ENCODE measurements at regions not wholly inside any gene's neighbourhood (a gene's known extent, or its start where the extent isn't known, plus 50 kb on each side); places are given as distances from the start of the nearest gene placed in this dataset.

GRCh38 chr5:57659886-57660285, 177.3 kb upstream of the ACTBL2 start:
- TF ChIP-seq CTCF (IDR thresholded peaks at IDR 0.05) (no peak), POLR2AphosphoS5 (IDR thresholded peaks at IDR 0.05) (no peak), POLR2A (IDR thresholded peaks at IDR 0.05) (no peak)

Data from breast epithelium (tissue), 3 donors.